NT2/D1 (cell line): ENCODE measurements at regions not wholly inside any gene's neighbourhood (a gene's known extent, or its start where the extent isn't known, plus 50 kb on each side); places are given as distances from the start of the nearest gene placed in this dataset.

Source experiments
- SUZ12 ChIP-seq: IDR thresholded peaks from 2 replicates; pipeline ENCODE4 v1.6.1; 2011; ENCODE audit not compliant: insufficient read length, insufficient read depth; ENCODE audit errors: extremely low read depth
- YY1 ChIP-seq: IDR thresholded peaks from 2 replicates; pipeline ENCODE4 v1.6.1; 2011; ENCODE audit not compliant: insufficient read length, insufficient read depth
- ZNF274 ChIP-seq: IDR thresholded peaks from 2 replicates; pipeline ENCODE4 v1.6.1; 2011; ENCODE audit warnings: mild to moderate bottlenecking, low read depth, low read length

GRCh38 chr6:15715060-15715459, 52.2 kb upstream of the DTNBP1 start:
- TF ChIP-seq YY1 (no peak), SUZ12 (no peak), ZNF274 (no peak)
